NT2/D1 (cell line): ENCODE measurements at regions not wholly inside any gene's neighbourhood (a gene's known extent, or its start where the extent isn't known, plus 50 kb on each side); places are given as distances from the start of the nearest gene placed in this dataset.

Experiments
- YY1 ChIP-seq: IDR thresholded peaks from 2 replicates; pipeline ENCODE4 v1.6.1; 2011; ENCODE audit not compliant: insufficient read length, insufficient read depth
- ZNF274 ChIP-seq: IDR thresholded peaks from 2 replicates; pipeline ENCODE4 v1.6.1; 2011; ENCODE audit warnings: mild to moderate bottlenecking, low read depth, low read length

GRCh38 chr12:18895540-18895939, 157.6 kb downstream of the CAPZA3 start:
- TF ChIP-seq ZNF274 (no peak), YY1 (no peak)
